GM20000 (cell line): ENCODE measurements at regions not wholly inside any gene's neighbourhood (a gene's known extent, or its start where the extent isn't known, plus 50 kb on each side); places are given as distances from the start of the nearest gene placed in this dataset.

Experiments used
- DNase-seq: peaks from one replicate; pipeline ENCODE4 v3.0.0; 2012; ENCODE audit warnings: low spot score
- TF ChIP-seq, protein P1 (sequence below): IDR thresholded peaks from 2 replicates; pipeline ENCODE4 v1.5.1; 2012; ENCODE audit warnings: mild to moderate bottlenecking, control low read depth; ENCODE audit errors: extremely low read depth, missing control alignments

DNA sequence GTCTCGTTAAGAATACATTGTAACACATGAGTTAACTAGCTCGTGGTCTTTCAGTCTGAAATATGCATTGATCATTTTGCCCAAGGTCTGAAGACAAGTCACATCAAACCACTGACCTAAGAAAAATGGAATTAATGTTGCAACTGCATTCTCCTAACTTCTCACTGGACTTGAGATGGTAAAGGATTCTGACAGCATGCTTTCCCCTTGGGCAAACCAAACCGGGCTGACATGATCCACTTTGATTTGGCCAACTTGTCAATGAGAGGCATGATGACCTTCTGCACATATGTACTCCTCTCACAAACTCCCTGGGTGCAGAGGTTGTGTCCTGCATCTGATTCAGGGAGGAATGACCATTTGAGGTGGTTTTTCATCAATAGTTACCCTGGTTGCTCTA is 1982.5 kb upstream of the PIK3C3 start:
- TF ChIP-seq, protein P1, sequence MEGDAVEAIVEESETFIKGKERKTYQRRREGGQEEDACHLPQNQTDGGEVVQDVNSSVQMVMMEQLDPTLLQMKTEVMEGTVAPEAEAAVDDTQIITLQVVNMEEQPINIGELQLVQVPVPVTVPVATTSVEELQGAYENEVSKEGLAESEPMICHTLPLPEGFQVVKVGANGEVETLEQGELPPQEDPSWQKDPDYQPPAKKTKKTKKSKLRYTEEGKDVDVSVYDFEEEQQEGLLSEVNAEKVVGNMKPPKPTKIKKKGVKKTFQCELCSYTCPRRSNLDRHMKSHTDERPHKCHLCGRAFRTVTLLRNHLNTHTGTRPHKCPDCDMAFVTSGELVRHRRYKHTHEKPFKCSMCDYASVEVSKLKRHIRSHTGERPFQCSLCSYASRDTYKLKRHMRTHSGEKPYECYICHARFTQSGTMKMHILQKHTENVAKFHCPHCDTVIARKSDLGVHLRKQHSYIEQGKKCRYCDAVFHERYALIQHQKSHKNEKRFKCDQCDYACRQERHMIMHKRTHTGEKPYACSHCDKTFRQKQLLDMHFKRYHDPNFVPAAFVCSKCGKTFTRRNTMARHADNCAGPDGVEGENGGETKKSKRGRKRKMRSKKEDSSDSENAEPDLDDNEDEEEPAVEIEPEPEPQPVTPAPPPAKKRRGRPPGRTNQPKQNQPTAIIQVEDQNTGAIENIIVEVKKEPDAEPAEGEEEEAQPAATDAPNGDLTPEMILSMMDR: no peak
- no peak for DNase-seq

DNA sequence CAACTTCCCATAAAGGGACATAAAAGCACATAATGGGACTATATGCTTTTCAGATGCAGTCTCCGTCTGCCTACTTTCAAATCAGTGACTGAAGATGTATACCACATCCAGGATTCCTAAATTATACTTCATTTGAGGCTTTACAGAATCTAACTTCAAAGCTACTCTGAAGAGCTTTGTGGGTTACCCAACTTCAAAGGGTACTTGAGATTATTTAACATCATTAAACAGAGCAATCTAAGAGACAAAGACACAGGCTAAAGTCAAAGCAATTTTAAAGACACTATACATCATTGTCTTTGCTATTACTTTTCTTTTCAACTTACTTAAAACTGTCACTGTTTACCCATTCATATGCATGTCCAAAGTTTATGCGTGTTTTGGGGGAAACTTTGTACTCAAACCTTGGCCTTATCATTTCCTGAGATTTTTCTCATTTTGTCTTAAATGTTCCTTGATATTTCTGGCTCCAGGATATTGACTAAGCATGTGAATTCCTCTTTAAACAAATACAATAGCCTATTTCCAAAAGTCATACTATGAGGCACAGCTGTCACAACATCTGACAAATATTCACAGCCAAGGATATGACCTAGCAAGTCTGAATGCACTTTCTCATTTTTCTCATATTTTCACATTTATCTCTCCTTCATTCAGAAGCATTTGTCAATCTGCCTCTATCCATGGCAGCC is 1985.1 kb upstream of the PIK3C3 start:
- TF ChIP-seq, protein P1: no peak
- DNase-seq: no peak

DNA sequence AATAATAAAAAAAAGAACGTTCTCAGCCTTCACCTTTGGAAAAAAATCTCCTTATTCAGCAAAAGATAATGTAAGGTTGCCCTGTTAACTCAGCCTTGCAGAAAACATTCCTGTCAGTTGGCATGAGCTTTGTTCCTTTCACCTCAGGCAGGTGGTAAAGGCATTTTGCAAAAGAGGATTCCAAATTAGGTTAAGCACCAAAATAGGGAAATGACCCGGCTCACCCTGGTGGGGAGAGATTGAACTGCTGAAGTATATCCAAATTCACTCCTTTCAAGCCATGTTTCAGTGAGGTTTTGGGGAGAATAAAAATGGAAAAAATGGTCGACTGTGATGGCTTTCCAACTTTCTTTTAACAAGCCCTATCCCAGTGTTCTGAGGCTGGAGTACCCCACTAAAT is 1988.8 kb upstream of the PIK3C3 start:
- TF ChIP-seq, protein P1: no peak
- DNase-seq: no peak

DNA sequence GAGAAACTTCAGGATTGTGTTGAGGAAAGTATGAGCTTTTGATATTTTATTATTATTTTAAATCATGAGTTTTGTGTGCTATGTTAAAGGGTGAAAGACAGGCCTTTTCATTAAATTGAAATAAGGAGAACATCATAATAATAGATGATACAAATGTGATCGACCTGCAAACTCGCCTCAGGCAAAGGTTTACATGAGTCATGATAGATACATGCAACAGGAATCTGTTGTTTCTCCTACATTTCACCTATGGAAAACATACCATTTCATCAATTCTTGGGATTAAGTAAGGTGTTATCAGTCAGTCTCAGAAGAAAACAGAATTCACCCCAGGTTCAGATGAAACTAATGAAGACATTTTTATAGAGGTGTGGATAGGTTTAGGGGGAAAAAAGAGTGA is 1992.5 kb upstream of the PIK3C3 start:
- TF ChIP-seq, protein P1: no peak
- DNase-seq: no peak

DNA sequence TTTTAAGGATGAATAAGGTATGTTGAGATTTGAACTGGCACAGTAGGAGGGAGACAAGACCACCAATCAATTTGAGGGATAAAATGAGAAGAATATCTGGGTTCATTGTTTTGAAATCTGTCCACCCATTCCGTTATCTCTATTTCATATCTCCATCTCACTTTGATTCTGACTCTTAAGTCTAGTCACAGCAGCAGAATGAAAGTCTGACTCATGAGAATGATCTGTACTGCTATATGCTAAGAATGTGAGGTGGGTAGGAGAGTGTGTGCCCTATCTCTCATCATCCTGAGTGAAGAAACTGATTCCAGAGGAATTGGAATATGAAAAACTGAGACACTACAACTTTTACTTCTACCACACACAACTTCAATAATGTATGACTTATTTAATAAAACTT is 1994.5 kb upstream of the PIK3C3 start:
- no peak for DNase-seq
- TF ChIP-seq, protein P1: no peak

DNA sequence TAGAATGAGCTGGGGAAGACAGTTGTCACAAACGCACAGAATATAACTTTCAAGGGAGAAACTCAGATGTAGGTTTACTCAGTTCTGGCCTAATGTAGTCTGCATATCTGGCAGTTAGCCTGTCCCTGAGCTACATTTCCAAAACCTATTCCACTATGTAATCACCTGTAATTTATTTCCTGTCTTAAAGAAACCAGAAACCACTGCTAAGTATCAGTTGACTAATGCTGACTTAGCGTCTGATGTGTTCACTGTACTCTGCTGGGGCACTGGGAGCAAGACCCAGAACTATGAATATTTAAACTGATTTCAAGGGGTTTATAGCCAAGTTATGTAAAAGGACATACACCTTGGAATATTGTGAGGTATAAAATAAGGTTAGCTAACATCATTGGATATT is 1995.2 kb upstream of the PIK3C3 start:
- TF ChIP-seq, protein P1: no peak
- no peak for DNase-seq

DNA sequence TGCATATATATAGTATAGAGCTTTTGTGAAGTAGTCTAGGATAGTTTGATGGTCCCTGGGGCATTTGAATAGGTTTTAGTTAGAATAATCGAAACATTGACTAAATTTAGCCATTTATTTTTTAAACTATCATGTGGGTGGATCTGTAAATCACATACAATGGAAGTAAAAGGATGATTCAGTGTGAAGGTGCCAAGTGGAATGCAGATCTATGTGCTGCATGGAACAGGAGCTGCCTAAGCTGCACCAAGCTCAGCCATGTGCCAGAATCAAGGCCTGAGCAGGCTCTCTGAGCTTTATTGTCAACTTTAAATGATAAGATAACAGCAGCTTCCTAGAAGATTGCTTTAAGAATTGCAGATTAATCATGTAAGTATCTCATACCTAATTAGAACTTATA is 1996.2 kb upstream of the PIK3C3 start:
- DNase-seq: no peak
- TF ChIP-seq, protein P1: no peak
